ENCODE measurements at regions not wholly inside any gene's neighbourhood (a gene's known extent, or its start where the extent isn't known, plus 50 kb on each side); places are given as distances from the start of the nearest gene placed in this dataset.

DNA sequence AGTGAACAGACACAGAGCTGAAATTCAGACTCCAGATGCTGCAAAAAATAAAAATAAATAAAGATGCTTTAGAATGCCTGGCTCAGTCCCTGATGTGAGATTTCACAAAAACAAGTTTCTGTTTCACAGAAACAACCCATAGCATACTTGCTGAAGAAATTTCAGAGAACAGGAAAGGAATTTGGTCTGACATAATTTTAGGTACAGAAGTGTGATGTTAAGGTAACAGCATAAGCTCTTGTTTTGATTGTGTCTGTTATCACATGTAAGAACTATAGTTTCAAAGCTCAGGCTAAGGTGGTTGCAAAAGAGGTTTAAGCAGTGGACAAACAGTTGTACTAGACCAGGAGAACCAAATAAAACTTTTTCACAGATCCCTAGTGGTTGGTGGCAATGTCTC is 152.1 kb downstream of the PTGER3 start:
- POLR2A ChIA-PET, result no interaction called here
- CTCF ChIA-PET (ENCODE audit: low intra/inter-chr PET ratio, low total read pairs), result no interaction called here
- no peak overlapping the region for H3K9ac ChIP-seq (ENCODE audit: insufficient read depth, low read depth, low read length)
- no peaks in the 10 kb centered on the region for H3K79me2 ChIP-seq (ENCODE audit: insufficient read depth, low read length)
- no peaks in the 10 kb centered on the region for H3K9me3 ChIP-seq (ENCODE audit: low read length)
- no peak overlapping the region for H3K27ac ChIP-seq (ENCODE audit: extremely low read length, insufficient read depth, low read length)
- intact Hi-C loops (cut with micrococcal nuclease; ENCODE audit: unreplicated experiment) (no loop called here), in situ Hi-C loops (cut with HindIII; ENCODE audit: extremely low pct_ligation_motif_present, low pct_unique_long_range_greater_than_20kb) (no loop called here)
- BruUV-seq (replicated peaks), result no TSS peak
- H3K36me3 ChIP-seq (replicated peaks in 1 of 2; ENCODE audit: control insufficient read depth in 1 of 2, insufficient read depth in 2 of 2, low read length in 2 of 2), result no peaks in the 10 kb centered on the region
- ATAC-seq (no peak), FAIRE-seq (no peak), DNase-seq (ENCODE audit: low spot score) (no peak)
- H4K20me1 ChIP-seq (ENCODE audit: insufficient read depth, low read length), result no peaks in the 10 kb centered on the region
- H3K27me3 ChIP-seq (ENCODE audit: control insufficient read depth in 1 of 2, insufficient read depth in 2 of 2, low read length in 2 of 2), result no peaks in the 10 kb centered on the region
- no peak overlapping the region for H3K4me3 ChIP-seq (replicated peaks in 1 of 3; ENCODE audit: insufficient read depth in 1 of 3, low read depth in 2 of 3, low read length in 3 of 3)
- no peak overlapping the region for H2AFZ ChIP-seq (ENCODE audit: low read length)
- no peak overlapping the region for H3K4me2 ChIP-seq (ENCODE audit: low read depth, low read length)
- no peaks in the 10 kb centered on the region for H3K4me1 ChIP-seq (ENCODE audit: insufficient read depth, low read length)
- no peak for TF ChIP-seq NAIF1 (CRISPR knock-in tag; IDR thresholded peaks at IDR 0.05; ENCODE audit: borderline replicate concordance)
- TF ChIP-seq, protein P1, sequence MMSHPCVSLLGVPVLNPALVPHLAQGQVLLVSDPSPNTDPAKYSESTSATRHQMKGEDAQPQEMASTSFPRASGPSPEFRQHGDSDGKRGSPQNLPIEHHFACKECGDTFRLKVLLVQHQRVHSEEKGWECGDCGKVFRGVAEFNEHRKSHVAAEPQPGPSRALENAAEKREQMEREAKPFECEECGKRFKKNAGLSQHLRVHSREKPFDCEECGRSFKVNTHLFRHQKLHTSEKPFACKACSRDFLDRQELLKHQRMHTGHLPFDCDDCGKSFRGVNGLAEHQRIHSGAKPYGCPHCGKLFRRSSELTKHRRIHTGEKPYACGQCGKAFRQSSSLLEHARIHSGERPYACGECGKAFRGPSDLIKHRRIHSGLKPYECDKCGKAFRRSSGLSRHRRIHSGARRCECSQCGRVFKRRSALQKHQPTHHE (CRISPR knock-in tag; IDR thresholded peaks at IDR 0.05; ENCODE audit: borderline replicate concordance), result no peak
- no peak for TF ChIP-seq CC2D1A (CRISPR knock-in tag; IDR thresholded peaks at IDR 0.05)
- no peak for TF ChIP-seq TFDP1 (CRISPR knock-in tag; IDR thresholded peaks at IDR 0.05; ENCODE audit: borderline replicate concordance)
- TF ChIP-seq ZNF7 (CRISPR knock-in tag; IDR thresholded peaks at IDR 0.05), result no peak
- no peak for TF ChIP-seq EP300 (IDR thresholded peaks at IDR 0.05; ENCODE audit: low read depth in 2 of 2, low read length in 2 of 2)
- TF ChIP-seq EP300 (CRISPR knock-in tag; IDR thresholded peaks at IDR 0.05; ENCODE audit: borderline replicate concordance), result no peak
- no peak for TF ChIP-seq ZNF83 (CRISPR knock-in tag; IDR thresholded peaks at IDR 0.05; ENCODE audit: borderline replicate concordance)
- no peak for TF ChIP-seq ZFP36L2 (CRISPR knock-in tag; IDR thresholded peaks at IDR 0.05)
- TF ChIP-seq AGO1 (IDR thresholded peaks at IDR 0.05; ENCODE audit: low read depth, low read length, poor library complexity, severe bottlenecking), result no peak
- no peak for TF ChIP-seq TEF (CRISPR knock-in tag; IDR thresholded peaks at IDR 0.05)
- no peak for TF ChIP-seq NFATC3 (CRISPR knock-in tag; IDR thresholded peaks at IDR 0.05)
- no peak for TF ChIP-seq KDM2A (CRISPR knock-in tag; IDR thresholded peaks at IDR 0.05; ENCODE audit: borderline replicate concordance, low read depth)
- TF ChIP-seq, protein P2, sequence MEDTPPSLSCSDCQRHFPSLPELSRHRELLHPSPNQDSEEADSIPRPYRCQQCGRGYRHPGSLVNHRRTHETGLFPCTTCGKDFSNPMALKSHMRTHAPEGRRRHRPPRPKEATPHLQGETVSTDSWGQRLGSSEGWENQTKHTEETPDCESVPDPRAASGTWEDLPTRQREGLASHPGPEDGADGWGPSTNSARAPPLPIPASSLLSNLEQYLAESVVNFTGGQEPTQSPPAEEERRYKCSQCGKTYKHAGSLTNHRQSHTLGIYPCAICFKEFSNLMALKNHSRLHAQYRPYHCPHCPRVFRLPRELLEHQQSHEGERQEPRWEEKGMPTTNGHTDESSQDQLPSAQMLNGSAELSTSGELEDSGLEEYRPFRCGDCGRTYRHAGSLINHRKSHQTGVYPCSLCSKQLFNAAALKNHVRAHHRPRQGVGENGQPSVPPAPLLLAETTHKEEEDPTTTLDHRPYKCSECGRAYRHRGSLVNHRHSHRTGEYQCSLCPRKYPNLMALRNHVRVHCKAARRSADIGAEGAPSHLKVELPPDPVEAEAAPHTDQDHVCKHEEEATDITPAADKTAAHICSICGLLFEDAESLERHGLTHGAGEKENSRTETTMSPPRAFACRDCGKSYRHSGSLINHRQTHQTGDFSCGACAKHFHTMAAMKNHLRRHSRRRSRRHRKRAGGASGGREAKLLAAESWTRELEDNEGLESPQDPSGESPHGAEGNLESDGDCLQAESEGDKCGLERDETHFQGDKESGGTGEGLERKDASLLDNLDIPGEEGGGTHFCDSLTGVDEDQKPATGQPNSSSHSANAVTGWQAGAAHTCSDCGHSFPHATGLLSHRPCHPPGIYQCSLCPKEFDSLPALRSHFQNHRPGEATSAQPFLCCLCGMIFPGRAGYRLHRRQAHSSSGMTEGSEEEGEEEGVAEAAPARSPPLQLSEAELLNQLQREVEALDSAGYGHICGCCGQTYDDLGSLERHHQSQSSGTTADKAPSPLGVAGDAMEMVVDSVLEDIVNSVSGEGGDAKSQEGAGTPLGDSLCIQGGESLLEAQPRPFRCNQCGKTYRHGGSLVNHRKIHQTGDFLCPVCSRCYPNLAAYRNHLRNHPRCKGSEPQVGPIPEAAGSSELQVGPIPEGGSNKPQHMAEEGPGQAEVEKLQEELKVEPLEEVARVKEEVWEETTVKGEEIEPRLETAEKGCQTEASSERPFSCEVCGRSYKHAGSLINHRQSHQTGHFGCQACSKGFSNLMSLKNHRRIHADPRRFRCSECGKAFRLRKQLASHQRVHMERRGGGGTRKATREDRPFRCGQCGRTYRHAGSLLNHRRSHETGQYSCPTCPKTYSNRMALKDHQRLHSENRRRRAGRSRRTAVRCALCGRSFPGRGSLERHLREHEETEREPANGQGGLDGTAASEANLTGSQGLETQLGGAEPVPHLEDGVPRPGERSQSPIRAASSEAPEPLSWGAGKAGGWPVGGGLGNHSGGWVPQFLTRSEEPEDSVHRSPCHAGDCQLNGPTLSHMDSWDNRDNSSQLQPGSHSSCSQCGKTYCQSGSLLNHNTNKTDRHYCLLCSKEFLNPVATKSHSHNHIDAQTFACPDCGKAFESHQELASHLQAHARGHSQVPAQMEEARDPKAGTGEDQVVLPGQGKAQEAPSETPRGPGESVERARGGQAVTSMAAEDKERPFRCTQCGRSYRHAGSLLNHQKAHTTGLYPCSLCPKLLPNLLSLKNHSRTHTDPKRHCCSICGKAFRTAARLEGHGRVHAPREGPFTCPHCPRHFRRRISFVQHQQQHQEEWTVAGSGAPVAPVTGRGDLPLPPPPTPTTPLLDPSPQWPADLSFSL (CRISPR knock-in tag; IDR thresholded peaks at IDR 0.05), result no peak
- no peak for TF ChIP-seq SRF (IDR thresholded peaks at IDR 0.05; ENCODE audit: low read depth, low read length)
- no peak for TF ChIP-seq ZSCAN12 (CRISPR knock-in tag; IDR thresholded peaks at IDR 0.05)
- TF ChIP-seq POLR2G (IDR thresholded peaks at IDR 0.05; ENCODE audit: low read depth, low read length), result no peak
- TF ChIP-seq KLF11 (CRISPR knock-in tag; IDR thresholded peaks at IDR 0.05), result no peak
